Transverse colon (tissue), 4 donors: ENCODE measurements at regions not wholly inside any gene's neighbourhood (a gene's known extent, or its start where the extent isn't known, plus 50 kb on each side); places are given as distances from the start of the nearest gene placed in this dataset.

Experiments used
- CTCF ChIP-seq, 5 experiments: fragments of 200-600 bp in 3 of 5; fragments of 450-650 bp in 2 of 5; sonication (generic) in 3 of 5; IDR thresholded peaks; 1 replicate in 2 of 5; 2 replicates in 3 of 5; pipeline ENCODE4 v1.5.1; 2016 to 2017; ENCODE audit warnings: antibody characterized with exemption in 5 of 5, inconsistent platforms in 3 of 5, mild to moderate bottlenecking in 2 of 5, moderate library complexity in 1 of 5
- EP300 ChIP-seq: sonication (generic); formaldehyde crosslinking; IDR thresholded peaks from one replicate; pipeline ENCODE4 v1.6.1; 2017; ENCODE audit warnings: antibody characterized with exemption, low read depth
- POLR2A ChIP-seq: fragments of 450-650 bp; IDR thresholded peaks from one replicate; pipeline ENCODE4 v1.6.1; 2016; ENCODE audit warnings: antibody characterized with exemption, mild to moderate bottlenecking, moderate library complexity
- POLR2AphosphoS5 ChIP-seq, 3 donors: sonication (generic); formaldehyde crosslinking; IDR thresholded peaks; one replicate each; pipeline ENCODE4 v1.6.1; 2016; ENCODE audit warnings: antibody characterized with exemption in 3 of 3

- TF ChIP-seq CTCF (IDR thresholded peaks at IDR 0.05): no peak
- TF ChIP-seq POLR2AphosphoS5 (IDR thresholded peaks at IDR 0.05): no peak
- TF ChIP-seq POLR2A: no peak
- no peak for TF ChIP-seq EP300
Measured at GRCh38 chr6:90849686-90850085, 262.8 kb upstream of the MAP3K7 start.
